GM12878 (cell line): ENCODE measurements at regions not wholly inside any gene's neighbourhood (a gene's known extent, or its start where the extent isn't known, plus 50 kb on each side); places are given as distances from the start of the nearest gene placed in this dataset.

ENCODE experiments used
- ATAC-seq: fragments of 200-7000 bp; cut with Tn5 transposase; 3 replicates; pipeline ENCODE4 v1.9.1; 2020; ENCODE audit warnings: mild to moderate bottlenecking, moderate library complexity
- BruUV-seq: library from RNA; stranded (reverse); fragments of 400-500 nt; replicated peaks from 2 replicates; lab custom pipeline; 2021; lab: Mats Ljungman, UMichigan
- CTCF ChIA-PET: fragments of 300-600 bp; sonication (Branson Sonifier 250); formaldehyde crosslinking; extraction: SDS; loops from one replicate; lab custom pipeline; 2021; ENCODE audit warnings: inconsistent platforms; lab: Yijun Ruan, JAX
- POLR2A ChIA-PET: fragments of 350-600 bp; formaldehyde crosslinking; extraction: SDS; loops from one replicate; lab custom pipeline; 2021; ENCODE audit warnings: inconsistent platforms; lab: Charles Lee
- RAD21 ChIA-PET: fragments of 300-600 bp; sonication (Branson Sonifier 250); formaldehyde crosslinking; loops from one replicate; lab custom pipeline; 2023; ENCODE audit warnings: antibody characterized with exemption; ENCODE audit not compliant: unreplicated experiment; lab: Charles Lee
- SMC1A ChIA-PET: fragments of 300-600 bp; sonication (Branson Sonifier 250); formaldehyde crosslinking; loops from one replicate; lab custom pipeline; 2023; ENCODE audit not compliant: unreplicated experiment, uncharacterized antibody; lab: Charles Lee
- DNase-seq: peaks from one replicate; pipeline ENCODE4 v3.0.0-alpha.2; 2011; ENCODE audit warnings: low read depth, low spot score
- FAIRE-seq: peaks from 3 replicates; lab custom pipeline; 2011; peaks lifted over from hg19 to GRCh38; lab: Jason Lieb, UNC
- H2AFZ ChIP-seq: 2 replicates; pipeline ENCODE4 v1.6.0; 2011; ENCODE audit warnings: low read depth, low read length, control low read depth; ENCODE audit not compliant: control insufficient read depth
- H3K27ac ChIP-seq: 2 replicates; pipeline ENCODE4 v1.5.1; 2011; ENCODE audit warnings: control low read depth; ENCODE audit not compliant: control insufficient read depth, insufficient read depth
- H3K27me3 ChIP-seq, 2 experiments: replicated peaks in 1 of 2; 2 replicates each; pipeline versions ENCODE4 v1.6.0 to v1.6.1; 2011; ENCODE audit warnings: low read length in 1 of 2; ENCODE audit not compliant: control insufficient read depth in 2 of 2, insufficient read depth in 2 of 2
- H3K36me3 ChIP-seq, 2 experiments: 2 replicates each; pipeline ENCODE4 v1.5.1; 2011; ENCODE audit warnings: low read length in 1 of 2; ENCODE audit not compliant: control insufficient read depth in 2 of 2, insufficient read depth in 2 of 2
- H3K4me1 ChIP-seq: 2 replicates; pipeline ENCODE4 v1.6.1; 2011; ENCODE audit warnings: mild to moderate bottlenecking, low read length, moderate library complexity, mixed read lengths; ENCODE audit not compliant: control insufficient read depth, insufficient read depth
- H3K4me2 ChIP-seq: 2 replicates; pipeline ENCODE4 v1.6.0; 2011; ENCODE audit warnings: control low read depth; ENCODE audit not compliant: control insufficient read depth, insufficient read depth
- H3K4me3 ChIP-seq: fragments of 200-600 bp; sonication (generic); 2 replicates; pipeline ENCODE4 v1.5.1; 2016
- H3K79me2 ChIP-seq: 2 replicates; pipeline ENCODE4 v1.6.0; 2011; ENCODE audit warnings: low read length; ENCODE audit not compliant: control insufficient read depth, insufficient read depth
- H3K9ac ChIP-seq: 2 replicates; pipeline ENCODE4 v1.8.0; 2011; ENCODE audit warnings: low read length, control low read depth, mixed read lengths; ENCODE audit not compliant: control insufficient read depth, insufficient read depth
- H3K9me3 ChIP-seq: replicated peaks from 3 replicates; pipeline ENCODE4 v1.5.1; 2011; ENCODE audit warnings: mild to moderate bottlenecking, low read length; ENCODE audit not compliant: control insufficient read depth, insufficient read depth
- H4K20me1 ChIP-seq: 2 replicates; pipeline ENCODE4 v1.6.0; 2011; ENCODE audit not compliant: control insufficient read depth, insufficient read depth
- BCLAF1 ChIP-seq: fragments of 450-650 bp; IDR thresholded peaks from 2 replicates; pipeline ENCODE4 v1.6.1; 2017; ENCODE audit warnings: antibody characterized with exemption, mild to moderate bottlenecking, moderate library complexity
- EP300 ChIP-seq, 2 experiments: fragments of 150-350 bp in 1 of 2; IDR thresholded peaks; 2 replicates each; pipeline ENCODE4 v1.6.1; 2011 to 2012; ENCODE audit warnings: low read depth in 2 of 2, low read length in 2 of 2, borderline replicate concordance in 1 of 2, improper control_type of control experiment in 1 of 2, inconsistent platforms in 1 of 2; ENCODE audit not compliant: control insufficient read depth in 1 of 2
- IKZF1 ChIP-seq: fragments of 450-650 bp; conservative IDR thresholded peaks from 2 replicates; pipeline ENCODE4 v1.6.1; 2017; ENCODE audit warnings: antibody characterized with exemption, mild to moderate bottlenecking
- MYC ChIP-seq: IDR thresholded peaks from 2 replicates; pipeline ENCODE4 v1.6.1; 2011; ENCODE audit warnings: mild to moderate bottlenecking, low read length, moderate library complexity, inconsistent platforms; ENCODE audit not compliant: insufficient read depth, insufficient replicate concordance, insufficient read length, severe bottlenecking
- TCF7 ChIP-seq: IDR thresholded peaks from 2 replicates; pipeline ENCODE4 v1.6.1; 2014; ENCODE audit warnings: antibody characterized with exemption, borderline replicate concordance
- WGBS: methylation state at CpG from one replicate; pipeline ENCODE4 v1.1.6; 2016; ENCODE audit warnings: low lambda C conversion rate; ENCODE audit not compliant: insufficient replicate concordance, insufficient coverage; ENCODE audit errors: missing lambda C conversion rate; 5-methylcytosine and 5-hydroxymethylcytosine counted together
- in situ Hi-C: fragments of 300-500 bp; cut with MboI; formaldehyde crosslinking; loops from 9 replicates; pipeline ENCODE4 v1.14.3; 2018; ENCODE audit warnings: mixed read lengths
- intact Hi-C: fragments of 100-400 bp; cut with micrococcal nuclease; formaldehyde crosslinking; loops from one replicate; pipeline ENCODE4 v1.14.2; 2022; ENCODE audit not compliant: unreplicated experiment

DNA sequence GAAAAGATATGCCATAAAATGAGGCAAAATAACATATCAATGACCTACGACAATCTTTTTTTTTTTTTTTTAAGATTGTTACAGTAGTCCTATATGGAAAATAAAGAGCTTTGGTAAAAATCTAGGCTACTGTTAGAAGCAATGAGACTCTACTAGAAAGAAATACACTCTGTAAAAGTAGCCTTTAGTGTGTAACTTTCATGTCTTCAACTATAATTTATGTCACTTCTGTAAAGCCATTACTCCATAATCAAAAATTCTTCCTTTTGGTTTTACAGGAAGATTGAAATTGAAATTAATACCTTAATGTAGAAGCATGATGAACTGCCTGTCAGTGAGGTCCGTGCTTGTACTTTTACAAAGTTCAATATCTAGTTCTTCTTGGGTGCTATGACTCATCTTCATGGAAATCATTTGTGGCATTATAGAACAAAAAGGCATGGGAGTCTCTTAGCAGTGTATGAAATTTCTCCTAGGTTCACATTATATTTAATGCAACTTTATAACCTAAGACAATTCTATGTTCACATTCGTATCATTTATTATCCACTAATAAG lies 1393.1 kb downstream of the EFNA5 start:
- peak; percentile 38 for FAIRE-seq
- POLR2A ChIA-PET: no interaction called here

More for the DNA sequence above, 1393.1 kb downstream of the EFNA5 start:
- Histone ChIP-seq H3K9ac (no peak overlapping the region), H3K4me2 (no peak overlapping the region), H3K4me1 (no peaks in the 10 kb centered on the region), H2AFZ (no peak overlapping the region), H3K9me3 (no peaks in the 10 kb centered on the region), H3K27me3 (no peaks in the 10 kb centered on the region), H3K36me3 (no peaks in the 10 kb centered on the region), H3K4me3 (no peak overlapping the region), H3K27ac (no peak overlapping the region), H3K79me2 (no peaks in the 10 kb centered on the region), H4K20me1 (no peaks in the 10 kb centered on the region)
- no peak for DNase-seq
- TF ChIP-seq BCLAF1 (no peak), EP300 (IDR thresholded peaks at IDR 0.05; ENCODE audit: borderline replicate concordance in 1 of 2, control insufficient read depth in 1 of 2, low read depth in 2 of 2, low read length in 2 of 2) (no peak), IKZF1 (no peak), MYC (no peak), TCF7 (no peak)
- ChIA-PET CTCF (no interaction called here), SMC1A (interaction anchor here (0.6 kb wide), 1 partner anchor 475 kb away, joined by 3 read pairs; no protein-coding TSS in a partner anchor), RAD21 (no interaction called here)
- in situ Hi-C loops: no loop called here
- BruUV-seq: no TSS peak
- intact Hi-C loops: no loop called here
- no peak for ATAC-seq
- 0% methylated on average over 3 of the region's 3 CpGs for WGBS
